ENCODE measurements at regions not wholly inside any gene's neighbourhood (a gene's known extent, or its start where the extent isn't known, plus 50 kb on each side); places are given as distances from the start of the nearest gene placed in this dataset.

GRCh38 chrX:39810901-39811300 is 286.9 kb downstream of the BCOR start:
- no peak overlapping the region for H2AFZ ChIP-seq (ENCODE audit: low read depth, low read length)
- H3K4me3 ChIP-seq (ENCODE audit: low read length), result no peak overlapping the region
- no peaks in the 10 kb centered on the region for H3K36me3 ChIP-seq (ENCODE audit: insufficient read depth, low read length)
- H4K20me1 ChIP-seq (ENCODE audit: insufficient read depth), result no peaks in the 10 kb centered on the region
- no peak overlapping the region for H3K4me2 ChIP-seq (ENCODE audit: low read length)
- no peak overlapping the region for H3K27ac ChIP-seq (ENCODE audit: low read length)
- no peak overlapping the region for H3K9ac ChIP-seq (ENCODE audit: low read length)
- no peaks in the 10 kb centered on the region for H3K27me3 ChIP-seq (ENCODE audit: insufficient read depth, low read depth, low read length)
- no peaks in the 10 kb centered on the region for H3K79me2 ChIP-seq (replicated peaks; ENCODE audit: insufficient read depth, low read length)
- TF ChIP-seq RAD21 (conservative IDR thresholded peaks at IDR 0.05) (no peak), SMC3 (conservative IDR thresholded peaks at IDR 0.05; ENCODE audit: poor library complexity) (no peak)
- H3K9me2 ChIP-seq (ENCODE audit: insufficient read depth, low read length), result no peaks in the 10 kb centered on the region
- no peaks in the 10 kb centered on the region for H3K9me3 ChIP-seq (ENCODE audit: low read length)
- no peaks in the 10 kb centered on the region for H3F3A ChIP-seq (ENCODE audit: insufficient read depth, low read length, poor library complexity, severe bottlenecking)

- Histone ChIP-seq H3K9me2 (ENCODE audit: insufficient read depth, low read length) (no peaks in the 10 kb centered on the region), H3K9ac (ENCODE audit: low read length) (no peak overlapping the region), H3K9me3 (ENCODE audit: low read length) (no peaks in the 10 kb centered on the region), H3K4me3 (ENCODE audit: low read length) (no peak overlapping the region), H2AFZ (ENCODE audit: low read depth, low read length) (no peak overlapping the region), H4K20me1 (ENCODE audit: insufficient read depth) (no peaks in the 10 kb centered on the region), H3K4me2 (ENCODE audit: low read length) (no peak overlapping the region), H3K27ac (ENCODE audit: low read length) (no peak overlapping the region), H3K36me3 (ENCODE audit: insufficient read depth, low read length) (no peaks in the 10 kb centered on the region), H3F3A (ENCODE audit: insufficient read depth, low read length, poor library complexity, severe bottlenecking) (no peaks in the 10 kb centered on the region), H3K79me2 (replicated peaks; ENCODE audit: insufficient read depth, low read length) (no peaks in the 10 kb centered on the region), H3K27me3 (ENCODE audit: insufficient read depth, low read depth, low read length) (no peaks in the 10 kb centered on the region)
- TF ChIP-seq EZH2 (IDR thresholded peaks at IDR 0.05; ENCODE audit: borderline replicate concordance, insufficient read depth, low read length, poor library complexity, severe bottlenecking) (no peak), POLR2AphosphoS5 (IDR thresholded peaks at IDR 0.05) (no peak), SMC3 (conservative IDR thresholded peaks at IDR 0.05; ENCODE audit: poor library complexity) (no peak), EP300 (conservative IDR thresholded peaks at IDR 0.05; ENCODE audit: poor library complexity, severe bottlenecking) (no peak), REST (IDR thresholded peaks at IDR 0.05; ENCODE audit: borderline replicate concordance) (no peak), TAF1 (IDR thresholded peaks at IDR 0.05; ENCODE audit: low read depth) (no peak), CTCF (IDR thresholded peaks at IDR 0.05; ENCODE audit: poor library complexity, severe bottlenecking) (no peak), MXI1 (conservative IDR thresholded peaks at IDR 0.05; ENCODE audit: poor library complexity, severe bottlenecking) (no peak)
These were observed 286.4 kb downstream of the BCOR start for GRCh38 chrX:39811376-39811775.
